Upper lobe of left lung (tissue), 6 donors: ENCODE measurements at regions not wholly inside any gene's neighbourhood (a gene's known extent, or its start where the extent isn't known, plus 50 kb on each side); places are given as distances from the start of the nearest gene placed in this dataset.
A peak's percentile ranks its signal among the peaks of the same experiment; 100 is the strongest.

ENCODE experiments used
- ATAC-seq, 2 donors: fragments of 200-7000 bp; cut with Tn5 transposase; one replicate each; pipeline ENCODE4 v1.9.1; 2022; ENCODE audit warnings: mild to moderate bottlenecking in 2 of 2, moderate library complexity in 2 of 2; ENCODE audit not compliant: low FRiP score in 2 of 2
- DNase-seq, 2 donors: peaks; one replicate each; pipeline ENCODE4 v3.0.0-alpha.2; 2019 to 2020
- H3K27ac ChIP-seq, 4 donors: fragments of 200-600 bp; sonication (generic); one replicate each; pipeline ENCODE4 v1.5.1; 2016 to 2019
- H3K27me3 ChIP-seq, 4 donors: fragments of 200-600 bp; sonication (generic); one replicate each; pipeline ENCODE4 v1.5.1; 2017 to 2019
- H3K36me3 ChIP-seq, 4 donors: fragments of 200-600 bp; sonication (generic); one replicate each; pipeline ENCODE4 v1.5.1; 2016 to 2019
- H3K4me1 ChIP-seq, 4 donors: fragments of 200-600 bp; sonication (generic); one replicate each; pipeline ENCODE4 v1.5.1; 2018 to 2019
- H3K4me3 ChIP-seq, 4 donors: fragments of 200-600 bp; sonication (generic); one replicate each; pipeline ENCODE4 v1.5.1; 2017 to 2019; ENCODE audit warnings: mild to moderate bottlenecking in 2 of 4, moderate library complexity in 1 of 4
- H3K9me3 ChIP-seq, 4 donors: fragments of 200-600 bp; sonication (generic); one replicate each; pipeline ENCODE4 v1.5.1; 2018 to 2019
- EP300 ChIP-seq, 4 donors: sonication (generic); formaldehyde crosslinking; IDR thresholded peaks; one replicate each; pipeline ENCODE4 v1.5.1; 2017; ENCODE audit warnings: antibody characterized with exemption in 4 of 4, control low read depth in 2 of 4
- POLR2A ChIP-seq, 4 donors: fragments of 450-650 bp; IDR thresholded peaks; one replicate each; pipeline ENCODE4 v1.5.1; 2016 to 2017; ENCODE audit warnings: antibody characterized with exemption in 4 of 4, mild to moderate bottlenecking in 2 of 4
- POLR2AphosphoS5 ChIP-seq, 2 donors: sonication (generic); formaldehyde crosslinking; IDR thresholded peaks; one replicate each; pipeline ENCODE4 v1.5.1; 2017; ENCODE audit warnings: antibody characterized with exemption in 2 of 2
- WGBS, 2 donors: methylation state at CpG; one replicate each; pipeline ENCODE4 v1.1.5; 2017 to 2018; 5-methylcytosine and 5-hydroxymethylcytosine counted together
- TF ChIP-seq, protein P1 (sequence below), 6 experiments: fragments of 450-650 bp in 4 of 6; fragments of 200-600 bp in 2 of 6; sonication (generic) in 2 of 6; IDR thresholded peaks; one replicate each; pipeline ENCODE4 v1.5.1; 2016 to 2019; ENCODE audit warnings: antibody characterized with exemption in 6 of 6
- donor health status: DM: no; HTN: no; CAD: no; lungs with moderate emphysema.
- donor health status: DM: no; HTN: yes; CAD: no; lungs with severe emphysema.

- Histone ChIP-seq H3K9me3 (no peaks in the 10 kb centered on the region), H3K27me3 (no peaks in the 10 kb centered on the region), H3K4me1 (no peaks in the 10 kb centered on the region), H3K36me3 (no peaks in the 10 kb centered on the region), H3K27ac (no peak overlapping the region), H3K4me3 (no peak overlapping the region)
- DNase-seq (no peak), ATAC-seq (no peak)
- TF ChIP-seq, protein P1, sequence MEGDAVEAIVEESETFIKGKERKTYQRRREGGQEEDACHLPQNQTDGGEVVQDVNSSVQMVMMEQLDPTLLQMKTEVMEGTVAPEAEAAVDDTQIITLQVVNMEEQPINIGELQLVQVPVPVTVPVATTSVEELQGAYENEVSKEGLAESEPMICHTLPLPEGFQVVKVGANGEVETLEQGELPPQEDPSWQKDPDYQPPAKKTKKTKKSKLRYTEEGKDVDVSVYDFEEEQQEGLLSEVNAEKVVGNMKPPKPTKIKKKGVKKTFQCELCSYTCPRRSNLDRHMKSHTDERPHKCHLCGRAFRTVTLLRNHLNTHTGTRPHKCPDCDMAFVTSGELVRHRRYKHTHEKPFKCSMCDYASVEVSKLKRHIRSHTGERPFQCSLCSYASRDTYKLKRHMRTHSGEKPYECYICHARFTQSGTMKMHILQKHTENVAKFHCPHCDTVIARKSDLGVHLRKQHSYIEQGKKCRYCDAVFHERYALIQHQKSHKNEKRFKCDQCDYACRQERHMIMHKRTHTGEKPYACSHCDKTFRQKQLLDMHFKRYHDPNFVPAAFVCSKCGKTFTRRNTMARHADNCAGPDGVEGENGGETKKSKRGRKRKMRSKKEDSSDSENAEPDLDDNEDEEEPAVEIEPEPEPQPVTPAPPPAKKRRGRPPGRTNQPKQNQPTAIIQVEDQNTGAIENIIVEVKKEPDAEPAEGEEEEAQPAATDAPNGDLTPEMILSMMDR (IDR thresholded peaks at IDR 0.05) = no peak
- TF ChIP-seq EP300 (IDR thresholded peaks at IDR 0.05) (no peak), POLR2A (IDR thresholded peaks at IDR 0.05) (no peak), POLR2AphosphoS5 (IDR thresholded peaks at IDR 0.05) (no peak)
- WGBS, 2 donors = 91 to 99% methylated on average over 2 of the region's 2 CpGs
These were observed 180.1 kb upstream of the SPOPL start for GRCh38 chr2:138321458-138321857.

GRCh38 chr2:138323382-138324067 is 178.0 kb upstream of the SPOPL start:
- no peak overlapping the region for H3K4me3 ChIP-seq
- no peaks in the 10 kb centered on the region for H3K4me1 ChIP-seq
- DNase-seq = no peak
- H3K36me3 ChIP-seq = no peaks in the 10 kb centered on the region
- TF ChIP-seq, protein P1 (IDR thresholded peaks at IDR 0.05) = no peak
- TF ChIP-seq POLR2A (IDR thresholded peaks at IDR 0.05) (no peak), EP300 (IDR thresholded peaks at IDR 0.05) (no peak), POLR2AphosphoS5 (IDR thresholded peaks at IDR 0.05) (no peak)
- 87 to 91% methylated on average over 2 of the region's 2 CpGs for WGBS, 2 donors
- peak; percentile 10 to 11 for ATAC-seq
- no peaks in the 10 kb centered on the region for H3K27me3 ChIP-seq
- H3K9me3 ChIP-seq = no peaks in the 10 kb centered on the region
- H3K27ac ChIP-seq = no peak overlapping the region

GRCh38 chr2:138324068-138324771 is 177.3 kb upstream of the SPOPL start:
- H3K27me3 ChIP-seq = no peaks in the 10 kb centered on the region
- 84 to 85% methylated on average over 3 of the region's 3 CpGs for whole genome bisulfite sequencing, 2 donors
- no peaks in the 10 kb centered on the region for H3K4me1 ChIP-seq
- TF ChIP-seq POLR2AphosphoS5 (IDR thresholded peaks at IDR 0.05) (no peak), POLR2A (IDR thresholded peaks at IDR 0.05) (no peak), EP300 (IDR thresholded peaks at IDR 0.05) (no peak)
- TF ChIP-seq, protein P1 (IDR thresholded peaks at IDR 0.05) = no peak
- no peak overlapping the region for H3K27ac ChIP-seq
- peak; percentile 24 to 46 for ATAC-seq
- H3K4me3 ChIP-seq = no peak overlapping the region
- no peak for DNase-seq
- H3K9me3 ChIP-seq = no peaks in the 10 kb centered on the region
- no peaks in the 10 kb centered on the region for H3K36me3 ChIP-seq

DNA sequence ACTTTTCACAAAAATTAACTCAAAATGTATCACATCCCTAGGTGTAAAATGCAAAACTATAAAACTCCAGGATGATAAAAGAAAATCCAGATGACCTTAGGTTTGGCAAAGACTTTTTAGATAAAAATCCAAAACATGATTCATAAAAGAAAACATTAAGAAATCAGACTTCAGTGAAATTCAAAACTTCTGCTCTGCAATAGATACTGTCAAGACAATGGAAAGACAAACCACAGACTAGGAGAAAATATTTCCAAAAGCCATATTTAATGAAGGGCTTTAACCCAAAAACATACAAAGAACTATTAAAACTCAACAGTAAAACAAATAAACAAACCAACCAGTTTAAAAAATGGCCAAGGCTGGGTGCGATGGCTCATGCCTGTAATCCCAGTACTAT is 173.6 kb upstream of the SPOPL start:
- WGBS, 2 donors = 93 to 100% methylated on average over 1 of the region's 1 CpG
- Histone ChIP-seq H3K36me3 (no peaks in the 10 kb centered on the region), H3K9me3 (no peaks in the 10 kb centered on the region), H3K27me3 (no peaks in the 10 kb centered on the region), H3K27ac (no peak overlapping the region), H3K4me3 (no peak overlapping the region), H3K4me1 (no peaks in the 10 kb centered on the region)
- TF ChIP-seq EP300 (IDR thresholded peaks at IDR 0.05) (no peak), POLR2A (IDR thresholded peaks at IDR 0.05) (no peak)
- no peak for DNase-seq
- no peak for ATAC-seq

DNA sequence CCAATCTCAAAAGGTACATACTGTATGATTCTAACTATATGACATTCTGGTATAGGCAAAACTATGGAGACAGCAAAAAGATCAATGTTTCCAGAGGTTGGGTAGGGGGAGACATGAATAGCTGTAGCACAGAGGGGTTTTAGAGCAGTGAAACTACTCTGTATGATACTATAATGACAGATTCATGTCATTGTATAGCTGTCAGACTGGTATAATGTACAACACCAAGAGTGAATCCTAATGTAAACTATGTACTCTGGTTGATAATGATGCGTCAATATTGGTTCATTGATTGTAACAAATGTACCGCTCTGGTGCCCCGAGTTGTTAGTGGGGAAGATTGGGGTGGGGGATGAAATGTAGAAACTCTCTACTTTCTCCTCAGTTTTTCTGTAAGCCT is 172.4 kb upstream of the SPOPL start:
- Histone ChIP-seq H3K4me3 (no peak overlapping the region), H3K36me3 (no peaks in the 10 kb centered on the region), H3K27me3 (no peaks in the 10 kb centered on the region), H3K4me1 (no peaks in the 10 kb centered on the region), H3K27ac (no peak overlapping the region), H3K9me3 (no peaks in the 10 kb centered on the region)
- 86 to 91% methylated on average over 3 of the region's 3 CpGs for WGBS, 2 donors
- DNase-seq (no peak), ATAC-seq (no peak)
- TF ChIP-seq, protein P1 (IDR thresholded peaks at IDR 0.05) = no peak
- TF ChIP-seq POLR2AphosphoS5 (IDR thresholded peaks at IDR 0.05) (no peak), POLR2A (IDR thresholded peaks at IDR 0.05) (no peak), EP300 (IDR thresholded peaks at IDR 0.05) (no peak)
